ENCODE measurements at regions not wholly inside any gene's neighbourhood (a gene's known extent, or its start where the extent isn't known, plus 50 kb on each side); places are given as distances from the start of the nearest gene placed in this dataset.

DNA sequence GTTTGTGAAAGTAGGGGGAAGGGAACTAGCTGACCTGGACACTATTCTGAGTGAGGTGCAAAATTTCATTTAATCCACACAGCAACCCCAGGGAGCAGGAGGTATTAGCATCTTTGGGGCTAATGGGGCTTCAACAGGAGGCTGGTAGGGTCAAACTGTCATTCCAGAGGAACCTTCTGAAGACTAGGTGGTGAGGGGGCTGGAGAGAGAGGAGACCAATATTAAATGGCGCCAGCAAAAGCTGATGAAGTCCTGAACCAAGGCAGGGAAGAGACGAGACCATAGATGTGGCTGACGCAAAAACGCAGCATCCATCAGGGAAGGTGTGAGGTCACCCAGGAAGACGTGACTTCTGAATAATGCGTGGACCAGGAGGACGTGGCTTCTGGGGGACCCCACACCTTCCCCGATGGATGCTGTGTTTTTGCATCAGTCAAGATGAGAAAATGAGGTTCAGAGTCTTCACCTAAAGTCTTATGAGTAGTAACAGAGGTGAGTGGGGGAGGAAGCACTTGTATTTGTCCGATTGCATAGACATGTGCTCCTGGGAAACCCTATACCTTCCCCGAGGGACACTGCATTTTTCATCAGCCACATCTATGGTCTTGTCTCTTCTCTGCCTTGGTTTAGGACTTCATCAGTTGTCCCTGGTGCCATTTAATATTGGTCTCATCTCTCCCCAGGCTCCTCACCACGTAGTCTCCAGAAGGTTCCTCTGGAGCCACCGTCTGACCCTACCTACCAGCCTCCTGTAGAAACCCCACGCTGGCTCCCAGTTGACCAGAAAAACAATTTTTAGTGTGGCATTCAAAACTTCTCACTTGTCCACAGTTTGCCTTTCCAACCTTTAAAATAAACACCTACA lies 188.6 kb downstream of the MYCN start:
- no peak for DNase-seq
- no peaks in the 10 kb centered on the region for H3K36me3 ChIP-seq
- intact Hi-C loops (cut with DNase I; ENCODE audit: low total_unique reads): no loop called here
- no peak for TF ChIP-seq CTCF (IDR thresholded peaks at IDR 0.05 in 8 of 11, conservative IDR thresholded peaks at IDR 0.05 in 3 of 11)
- TF ChIP-seq POLR2AphosphoS5 (IDR thresholded peaks at IDR 0.05): no peak
- TF ChIP-seq POLR2A (IDR thresholded peaks at IDR 0.05): no peak
- no peaks in the 10 kb centered on the region for H3K9me3 ChIP-seq
- H3K27me3 ChIP-seq (replicated peaks in 1 of 7): peaks cover 0 to 17% (median 0%) of the 10 kb centered on the region in 7 donors
- no peak overlapping the region for H3K4me3 ChIP-seq
- no peaks in the 10 kb centered on the region for H3K4me1 ChIP-seq
- no peak overlapping the region for H3K27ac ChIP-seq
- WGBS, 5 donors: 81 to 90% (median 85%) methylated on average over 13 of the region's 13 CpGs

GRCh38 chr2:16127958-16128357 lies 187.6 kb downstream of the MYCN start:
- intact Hi-C loops (cut with DNase I; ENCODE audit: low total_unique reads): no loop called here
- H3K9me3 ChIP-seq: no peaks in the 10 kb centered on the region
- WGBS, 5 donors: 65 to 78% (median 75%) methylated on average over 6 to 8 of the region's 8 CpGs

GRCh38 chr2:16127276-16127940 lies 187.1 kb downstream of the MYCN start:
- Histone ChIP-seq H3K4me3 (no peak overlapping the region), H3K36me3 (no peaks in the 10 kb centered on the region), H3K4me1 (no peaks in the 10 kb centered on the region), H3K27ac (no peak overlapping the region), H3K27me3 (replicated peaks in 1 of 7) (peaks cover 0 to 17% (median 0%) of the 10 kb centered on the region in 7 donors), H3K9me3 (no peaks in the 10 kb centered on the region)
- TF ChIP-seq POLR2AphosphoS5 (IDR thresholded peaks at IDR 0.05) (no peak), CTCF (IDR thresholded peaks at IDR 0.05 in 8 of 11, conservative IDR thresholded peaks at IDR 0.05 in 3 of 11) (no peak), POLR2A (IDR thresholded peaks at IDR 0.05) (no peak)
- WGBS, 5 donors: 86 to 93% (median 90%) methylated on average over 10 of the region's 10 CpGs
- intact Hi-C loops (cut with DNase I; ENCODE audit: low total_unique reads): no loop called here
- no peak for DNase-seq

More at GRCh38 chr2:16127958-16128357, 187.6 kb downstream of the MYCN start:
- H3K27ac ChIP-seq: no peak overlapping the region
- no peaks in the 10 kb centered on the region for H3K36me3 ChIP-seq
- H3K4me3 ChIP-seq: no peak overlapping the region
- peaks cover 0 to 17% (median 0%) of the 10 kb centered on the region in 7 donors for H3K27me3 ChIP-seq (replicated peaks in 1 of 7)
- no peaks in the 10 kb centered on the region for H3K4me1 ChIP-seq
- DNase-seq: no peak
- TF ChIP-seq POLR2AphosphoS5 (IDR thresholded peaks at IDR 0.05): no peak
- no peak for TF ChIP-seq CTCF (IDR thresholded peaks at IDR 0.05 in 8 of 11, conservative IDR thresholded peaks at IDR 0.05 in 3 of 11)
- TF ChIP-seq POLR2A (IDR thresholded peaks at IDR 0.05): no peak
